H1 (cell line): ENCODE measurements at regions not wholly inside any gene's neighbourhood (a gene's known extent, or its start where the extent isn't known, plus 50 kb on each side); places are given as distances from the start of the nearest gene placed in this dataset.

Experiments
- CTCF ChIA-PET: fragments of 300-600 bp; sonication (Branson Sonifier 250); formaldehyde crosslinking; loops from one replicate; lab custom pipeline; 2021; ENCODE audit not compliant: partially characterized antibody; lab: Charles Lee
- POLR2A ChIA-PET: fragments of 300-600 bp; sonication (Branson Sonifier 250); formaldehyde crosslinking; loops from one replicate; lab custom pipeline; 2021; ENCODE audit warnings: inconsistent platforms; ENCODE audit not compliant: partially characterized antibody; lab: Charles Lee
- DNase-seq, 2 experiments: peaks; one replicate each; pipeline versions ENCODE4 v3.0.0 to v3.0.0-alpha.2; 2010 to 2022; ENCODE audit warnings: low spot score in 2 of 2, low read depth in 1 of 2, mixed read lengths in 1 of 2
- FAIRE-seq: peaks from 2 replicates; lab custom pipeline; 2011; peaks lifted over from hg19 to GRCh38; lab: Jason Lieb, UNC
- H2AFZ ChIP-seq: 2 replicates; pipeline ENCODE4 v1.8.1; 2012; ENCODE audit warnings: low read length, inconsistent platforms
- H2AK5ac ChIP-seq: 2 replicates; pipeline ENCODE4 v1.6.1; 2013; ENCODE audit warnings: low read depth, low read length
- H2BK120ac ChIP-seq: replicated peaks from 2 replicates; pipeline ENCODE3; 2013; ENCODE audit warnings: low read depth, low read length, inconsistent platforms
- H2BK12ac ChIP-seq: 2 replicates; pipeline ENCODE4 v1.6.1; 2013; ENCODE audit warnings: low read depth, low read length
- H2BK15ac ChIP-seq: 2 replicates; pipeline ENCODE4 v1.6.1; 2013; ENCODE audit warnings: low read length
- H2BK20ac ChIP-seq: 2 replicates; pipeline ENCODE4 v1.6.1; 2013; ENCODE audit warnings: low read length
- H2BK5ac ChIP-seq: 2 replicates; pipeline ENCODE4 v1.6.1; 2013; ENCODE audit warnings: low read depth, low read length
- H3K14ac ChIP-seq: 2 replicates; pipeline ENCODE4 v1.6.1; 2013; ENCODE audit warnings: inconsistent platforms; ENCODE audit not compliant: insufficient read length
- H3K18ac ChIP-seq: 2 replicates; pipeline ENCODE4 v1.6.1; 2013; ENCODE audit warnings: low read length; ENCODE audit errors: extremely low read depth
- H3K23ac ChIP-seq: 2 replicates; pipeline ENCODE4 v1.6.1; 2013; ENCODE audit warnings: inconsistent platforms; ENCODE audit not compliant: insufficient read length
- H3K23me2 ChIP-seq: 2 replicates; pipeline ENCODE4 v1.6.1; 2013; ENCODE audit warnings: low read depth, low read length
- H3K27ac ChIP-seq: 2 replicates; pipeline ENCODE4 v1.6.1; 2011; ENCODE audit warnings: low read depth, low read length, inconsistent platforms
- H3K27me3 ChIP-seq, 4 experiments: replicated peaks in 1 of 4; 1 replicate in 1 of 4; 2 replicates in 3 of 4; pipeline versions ENCODE4 v1.6.1 to v1.8.1; 2011 to 2013; ENCODE audit warnings: low read length in 3 of 4, mild to moderate bottlenecking in 3 of 4, inconsistent platforms in 2 of 4, mixed read lengths in 2 of 4, moderate library complexity in 1 of 4; ENCODE audit not compliant: control insufficient read depth in 3 of 4, insufficient read depth in 3 of 4; ENCODE audit errors: extremely low read depth in 1 of 4
- H3K36me3 ChIP-seq, 4 experiments: 2 replicates each; pipeline versions ENCODE4 v1.6.1 to v1.8.1; 2011 to 2013; ENCODE audit warnings: mild to moderate bottlenecking in 4 of 4, low read length in 3 of 4, moderate library complexity in 2 of 4, control low read depth in 1 of 4, inconsistent platforms in 1 of 4; ENCODE audit not compliant: insufficient read depth in 4 of 4, control insufficient read depth in 2 of 4
- H3K4ac ChIP-seq: replicated peaks from 2 replicates; pipeline ENCODE3; 2013; ENCODE audit warnings: low read length, low read depth, mixed read lengths, inconsistent platforms; ENCODE audit not compliant: insufficient read length
- H3K4me1 ChIP-seq, 4 experiments: replicated peaks in 1 of 4; 1 replicate in 1 of 4; 2 replicates in 3 of 4; pipeline versions ENCODE4 v1.6.1 to v1.8.1; 2011 to 2013; ENCODE audit warnings: low read length in 3 of 4, inconsistent platforms in 2 of 4, mixed read lengths in 1 of 4; ENCODE audit not compliant: insufficient read depth in 4 of 4, control insufficient read depth in 3 of 4
- H3K4me2 ChIP-seq, 2 experiments: 2 replicates each; pipeline versions ENCODE4 v1.6.1 to v1.8.1; 2011 to 2013; ENCODE audit warnings: low read depth in 2 of 2, low read length in 2 of 2, control low read depth in 1 of 2, inconsistent platforms in 1 of 2, mild to moderate bottlenecking in 1 of 2; ENCODE audit not compliant: insufficient read depth in 1 of 2
- H3K4me3 ChIP-seq, 4 experiments: fragments of 200-600, 300-600 bp in 1 of 4; sonication (generic), shearing (Covaris generic), sonication (Bioruptor Twin) in 1 of 4; 2 replicates each; pipeline versions ENCODE4 v1.5.1 to v1.8.1; 2011 to 2016; ENCODE audit warnings: low read length in 4 of 4, low read depth in 3 of 4, control low read depth in 2 of 4, inconsistent platforms in 2 of 4, mild to moderate bottlenecking in 2 of 4, mixed read lengths in 1 of 4, moderate library complexity in 1 of 4; ENCODE audit not compliant: insufficient read depth in 2 of 4; ENCODE audit errors: extremely low read depth in 1 of 4
- H3K56ac ChIP-seq: replicated peaks from 2 replicates; pipeline ENCODE3; 2013; ENCODE audit warnings: low read depth, mild to moderate bottlenecking, mixed read lengths, low read length, inconsistent platforms; ENCODE audit not compliant: insufficient read length
- H3K79me1 ChIP-seq: 2 replicates; pipeline ENCODE4 v1.6.1; 2013; ENCODE audit warnings: low read depth, low read length, control low read depth
- H3K79me2 ChIP-seq, 2 experiments: 2 replicates each; pipeline versions ENCODE4 v1.6.1 to v1.8.1; 2012 to 2013; ENCODE audit warnings: low read length in 2 of 2, mild to moderate bottlenecking in 2 of 2, inconsistent platforms in 1 of 2; ENCODE audit not compliant: insufficient read depth in 2 of 2, control insufficient read depth in 1 of 2
- H3K9ac ChIP-seq, 4 experiments: replicated peaks in 1 of 4; 1 replicate in 1 of 4; 2 replicates in 3 of 4; pipeline versions ENCODE4 v1.6.1 to v1.8.1; 2011 to 2013; ENCODE audit warnings: low read depth in 3 of 4, low read length in 3 of 4, control low read depth in 2 of 4, mild to moderate bottlenecking in 2 of 4, moderate library complexity in 2 of 4, inconsistent platforms in 1 of 4; ENCODE audit errors: extremely low read depth in 1 of 4
- H3K9me3 ChIP-seq, 2 experiments: 2 replicates each; pipeline versions ENCODE4 v1.6.1 to v1.8.1; 2012 to 2013; ENCODE audit warnings: mild to moderate bottlenecking in 2 of 2, moderate library complexity in 2 of 2, control low read depth in 1 of 2, inconsistent platforms in 1 of 2, low read depth in 1 of 2, low read length in 1 of 2, mixed read lengths in 1 of 2; ENCODE audit not compliant: insufficient read depth in 2 of 2
- H4K20me1 ChIP-seq, 2 experiments: replicated peaks in 1 of 2; 2 replicates each; pipeline versions ENCODE3 to v1.8.1; 2011 to 2013; ENCODE audit warnings: inconsistent platforms in 2 of 2, low read length in 2 of 2, mild to moderate bottlenecking in 1 of 2; ENCODE audit not compliant: insufficient read depth in 2 of 2, control insufficient read depth in 1 of 2
- H4K5ac ChIP-seq: 2 replicates; pipeline ENCODE4 v1.6.1; 2013; ENCODE audit warnings: low read length, low read depth, mixed read lengths, inconsistent platforms; ENCODE audit not compliant: insufficient read length
- H4K8ac ChIP-seq: 2 replicates; pipeline ENCODE4 v1.8.0; 2013; ENCODE audit warnings: mild to moderate bottlenecking, moderate library complexity, low read length, inconsistent platforms; ENCODE audit not compliant: insufficient read depth; ENCODE audit errors: extremely low read depth
- H4K91ac ChIP-seq: replicated peaks from 2 replicates; pipeline ENCODE3; 2013; ENCODE audit warnings: low read length, mixed read lengths, inconsistent platforms; ENCODE audit not compliant: insufficient read length
- BACH1 ChIP-seq: IDR thresholded peaks from 2 replicates; pipeline ENCODE4 v1.6.1; 2012; ENCODE audit warnings: low read length, improper control_type of control experiment
- CBX8 ChIP-seq: fragments of 300-800, 300-1000 bp; sonication (generic); IDR thresholded peaks from 2 replicates; pipeline ENCODE4 v1.7.1; 2016; ENCODE audit warnings: low read depth, low read length, borderline replicate concordance
- CHD1 ChIP-seq: IDR thresholded peaks from 2 replicates; pipeline ENCODE4 v1.6.1; 2012; ENCODE audit warnings: low read depth, low read length, improper control_type of control experiment
- FOSL1 ChIP-seq: IDR thresholded peaks from 2 replicates; pipeline ENCODE4 v1.6.1; 2011; ENCODE audit warnings: mild to moderate bottlenecking, low read depth, low read length, moderate library complexity; ENCODE audit not compliant: insufficient read depth
- KDM5A ChIP-seq: fragments of 200-600 bp; IDR thresholded peaks from 2 replicates; pipeline ENCODE4 v1.7.1; 2012; ENCODE audit warnings: mild to moderate bottlenecking, low read length, inconsistent platforms, mixed read lengths
- POLR2AphosphoS5 ChIP-seq: IDR thresholded peaks from 2 replicates; pipeline ENCODE4 v1.6.1; 2011; ENCODE audit warnings: low read depth, low read length
- RNF2 ChIP-seq: fragments of 200-900, 300-1000 bp; sonication (generic); IDR thresholded peaks from 2 replicates; pipeline ENCODE4 v1.7.1; 2016; ENCODE audit warnings: borderline replicate concordance, low read depth, mild to moderate bottlenecking, antibody characterized with exemption, low read length; ENCODE audit not compliant: poor library complexity, severe bottlenecking; ENCODE audit errors: missing control alignments
- SIN3A ChIP-seq, 2 experiments: IDR thresholded peaks in 1 of 2; conservative IDR thresholded peaks in 1 of 2; 2 replicates each; pipeline ENCODE4 v1.6.1; 2011 to 2012; ENCODE audit warnings: low read length in 2 of 2, improper control_type of control experiment in 1 of 2, low read depth in 1 of 2, mild to moderate bottlenecking in 1 of 2
- SIRT6 ChIP-seq: IDR thresholded peaks from one replicate; pipeline ENCODE4 v1.7.1; 2012; ENCODE audit warnings: low read length, inconsistent platforms
- SP2 ChIP-seq: IDR thresholded peaks from 2 replicates; pipeline ENCODE4 v1.6.1; 2012; ENCODE audit warnings: mild to moderate bottlenecking, low read length, inconsistent platforms
- SUZ12 ChIP-seq: fragments of 200-600 bp; sonication (generic); IDR thresholded peaks from 2 replicates; pipeline ENCODE4 v1.6.1; 2012; ENCODE audit warnings: mild to moderate bottlenecking, inconsistent platforms, low read length, moderate library complexity, mixed read lengths
- YY1 ChIP-seq: IDR thresholded peaks from 2 replicates; pipeline ENCODE4 v1.6.1; 2011; ENCODE audit warnings: low read depth, mild to moderate bottlenecking, low read length
- WGBS, 2 experiments: shearing (Covaris generic) in 1 of 2; methylation state at CpG; one replicate each; pipeline versions ENCODE4 v1.1.6 to v1.1.7; 2013 to 2015; ENCODE audit warnings: low lambda C conversion rate in 2 of 2, mixed read lengths in 2 of 2, inconsistent platforms in 1 of 2, low coverage in 1 of 2, missing lambda C conversion rate in 1 of 2; ENCODE audit not compliant: insufficient replicate concordance in 2 of 2, insufficient coverage in 1 of 2, insufficient read length in 1 of 2; ENCODE audit errors: extremely low coverage in 1 of 2, missing lambda C conversion rate in 1 of 2; 5-methylcytosine and 5-hydroxymethylcytosine counted together

GRCh38 chr3:144127700-144128099, 156.1 kb downstream of the DIPK2A start:
- H2BK120ac ChIP-seq = no peak overlapping the region
- H3K4me1 ChIP-seq = peaks cover 0 to 5% (median 2%) of the 10 kb centered on the region in 4 experiments; a peak in 2 of 7 replicates
- H3K79me1 ChIP-seq = no peaks in the 10 kb centered on the region
- no peaks in the 10 kb centered on the region for H3K27me3 ChIP-seq
- H4K20me1 ChIP-seq = no peaks in the 10 kb centered on the region
- ChIA-PET CTCF (interaction anchor here (1.0 to 1.7 kb wide), 3 partner anchors 10 to 152 kb away, joined by 3 read pairs; no protein-coding TSS in a partner anchor), POLR2A (no interaction called here)
- H3K4me2 ChIP-seq = no peak overlapping the region
- H3K9me3 ChIP-seq = peaks cover 0 to 4% of the 10 kb centered on the region in 2 experiments; a peak in 1 of 4 replicates
- no peak overlapping the region for H4K5ac ChIP-seq
- no peak overlapping the region for H2BK20ac ChIP-seq
- H3K27ac ChIP-seq = no peak overlapping the region
- H3K79me2 ChIP-seq = no peaks in the 10 kb centered on the region
- no peak overlapping the region for H2AK5ac ChIP-seq
- no peak overlapping the region for H3K56ac ChIP-seq
- no peak overlapping the region for H4K8ac ChIP-seq
- 79% methylated on average over 2 of the region's 2 CpGs; no CpG with 5 or more reads in 1 of the 2 experiments for WGBS, 2 experiments
- H2BK5ac ChIP-seq = no peak overlapping the region
- H4K91ac ChIP-seq = no peak overlapping the region
- FAIRE-seq (no peak), DNase-seq (no peak)
- H3K23ac ChIP-seq = no peak overlapping the region
- no peaks in the 10 kb centered on the region for H3K36me3 ChIP-seq
- no peak for TF ChIP-seq YY1
- TF ChIP-seq KDM5A = no peak
- no peak for TF ChIP-seq SP2
- TF ChIP-seq CBX8 = no peak
- no peak for TF ChIP-seq SIN3A (conservative IDR thresholded peaks at IDR 0.05 in 1 of 2, IDR thresholded peaks at IDR 0.05 in 1 of 2; ENCODE audit: low read depth in 1 of 2, low read length in 2 of 2)
- TF ChIP-seq BACH1 = no peak
- no peak for TF ChIP-seq SIRT6
- TF ChIP-seq FOSL1 = no peak
- no peak for TF ChIP-seq RNF2
- TF ChIP-seq CHD1 = no peak
- no peak for TF ChIP-seq SUZ12
- no peak for TF ChIP-seq POLR2AphosphoS5
- no peak overlapping the region for H3K4me3 ChIP-seq
- H3K9ac ChIP-seq = no peak overlapping the region
- no peak overlapping the region for H2AFZ ChIP-seq
- H3K23me2 ChIP-seq = no peaks in the 10 kb centered on the region
- H3K18ac ChIP-seq = no peak overlapping the region
- no peak overlapping the region for H3K14ac ChIP-seq
- H2BK15ac ChIP-seq = no peak overlapping the region
- no peak overlapping the region for H3K4ac ChIP-seq
- no peak overlapping the region for H2BK12ac ChIP-seq
